NCI-H2196 treated with DMSO at 0.1 percent for 48 hours (cell line): ENCODE measurements at regions not wholly inside any gene's neighbourhood (a gene's known extent, or its start where the extent isn't known, plus 50 kb on each side); places are given as distances from the start of the nearest gene placed in this dataset.

Experiments used
- DNase-seq: peaks from one replicate; lab custom pipeline; 2025; ENCODE audit not compliant: unreplicated experiment; lab: John Stamatoyannopoulos, UW

DNA sequence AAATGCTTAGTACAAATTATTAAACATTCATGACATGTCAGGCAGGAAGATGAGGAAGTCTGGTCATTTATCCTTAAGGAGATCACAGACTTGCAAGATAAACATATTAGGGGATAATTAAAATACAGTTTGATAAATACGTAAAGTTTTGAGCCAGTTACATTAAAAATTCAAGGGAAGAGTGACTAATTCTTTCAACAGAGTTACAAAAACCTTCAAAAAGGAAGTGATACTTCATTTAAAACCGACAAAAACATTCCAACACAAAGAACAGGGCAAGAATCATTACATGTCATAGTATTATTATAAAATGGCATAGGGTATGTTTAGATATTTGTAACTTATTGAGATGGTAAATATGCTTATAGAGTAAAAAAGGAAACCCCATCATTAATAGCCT, 636.0 kb downstream of the NR4A2 start:
- DNase-seq, result no peak

DNA sequence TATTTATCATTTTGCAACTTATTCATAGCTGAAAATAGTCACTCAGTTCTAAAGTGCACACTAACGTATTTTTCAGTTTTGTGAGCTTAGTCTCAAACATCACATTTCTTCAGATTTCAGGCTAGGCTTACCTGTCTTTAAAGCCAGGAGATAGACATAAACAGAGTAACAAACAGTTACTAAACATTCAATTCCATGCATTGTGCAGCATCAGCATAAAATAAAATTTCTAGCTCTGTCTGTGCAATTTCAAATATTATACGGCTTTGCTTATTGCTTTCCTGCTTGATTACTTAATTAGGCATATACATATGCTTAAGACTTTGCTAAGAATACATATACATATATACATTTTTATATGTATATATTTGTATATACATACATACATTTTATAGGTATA, 637.0 kb downstream of the NR4A2 start:
- no peak for DNase-seq

DNA sequence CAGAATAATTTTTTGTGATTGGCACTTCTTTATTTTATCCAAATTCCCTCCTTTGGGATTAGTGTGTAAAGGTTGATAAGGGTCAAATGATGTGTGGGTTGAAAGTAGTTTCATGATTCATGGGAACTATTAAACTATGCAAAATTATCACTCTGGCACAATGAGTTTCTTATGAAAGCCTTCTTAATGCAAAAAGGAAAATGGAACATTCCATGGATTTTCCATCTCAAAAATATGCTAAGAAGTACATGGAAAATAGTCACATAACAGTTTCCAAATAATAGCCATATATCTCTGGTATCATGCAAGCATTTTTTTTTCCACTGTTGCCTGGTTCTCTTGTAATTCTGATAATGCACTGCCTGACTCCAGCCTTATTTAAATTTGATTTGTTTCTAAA, 639.7 kb downstream of the NR4A2 start:
- DNase-seq, result no peak

DNA sequence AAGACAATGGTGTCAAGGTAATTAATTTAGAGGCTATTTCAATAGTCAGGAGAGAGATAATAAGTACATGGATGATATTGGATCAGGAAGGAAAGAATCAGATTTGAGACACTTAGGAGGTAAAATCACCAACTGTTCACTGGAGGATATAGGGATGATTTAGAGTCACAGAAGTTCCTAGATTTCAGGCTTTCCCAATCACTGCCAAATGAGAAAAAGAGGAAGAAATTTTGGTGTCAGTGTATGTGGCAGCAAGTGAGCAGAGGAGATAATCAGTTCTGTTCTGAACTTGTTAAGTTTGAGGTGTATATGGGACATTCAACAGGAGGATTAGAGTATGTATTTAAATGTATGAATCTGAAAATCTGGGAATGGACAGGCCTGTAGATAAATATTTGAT, 640.4 kb downstream of the NR4A2 start:
- no peak for DNase-seq

DNA sequence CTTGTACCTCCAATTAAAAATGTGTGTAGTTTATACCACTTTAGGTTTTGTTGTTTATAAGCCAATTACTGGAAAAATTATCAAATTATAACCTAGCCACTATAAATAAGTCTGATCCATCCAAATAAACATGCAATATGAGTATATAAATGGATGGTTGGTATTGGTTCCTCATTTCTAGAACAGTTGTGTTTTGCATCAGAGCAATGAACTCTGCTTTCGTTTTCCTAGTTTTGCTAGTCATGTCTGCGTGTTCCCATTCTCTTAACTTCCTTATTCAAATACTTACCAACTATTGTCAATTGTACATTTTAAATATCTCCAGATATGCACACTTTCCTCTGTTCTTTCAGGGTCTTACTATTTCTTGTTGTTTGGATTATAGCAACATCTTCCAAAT, 641.7 kb downstream of the NR4A2 start:
- DNase-seq, result no peak

DNA sequence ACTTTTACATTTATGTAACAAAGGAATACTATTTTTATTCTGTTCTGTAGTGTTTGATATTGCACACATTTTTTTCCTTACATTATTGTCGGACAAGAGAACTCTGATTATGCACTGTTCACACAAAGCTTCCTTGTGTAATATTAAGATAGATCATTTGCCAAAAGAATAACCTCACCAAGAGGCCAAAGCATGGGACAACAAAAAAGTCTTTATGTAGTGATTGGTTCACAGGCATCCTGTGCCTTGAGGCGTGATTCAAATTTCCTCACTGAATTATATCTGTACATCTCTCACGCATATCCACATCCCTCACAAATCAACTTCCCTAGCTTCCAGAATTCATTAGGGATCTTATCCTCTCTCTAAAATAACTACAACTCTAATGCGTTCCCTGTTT, 642.7 kb downstream of the NR4A2 start:
- DNase-seq, result no peak

DNA sequence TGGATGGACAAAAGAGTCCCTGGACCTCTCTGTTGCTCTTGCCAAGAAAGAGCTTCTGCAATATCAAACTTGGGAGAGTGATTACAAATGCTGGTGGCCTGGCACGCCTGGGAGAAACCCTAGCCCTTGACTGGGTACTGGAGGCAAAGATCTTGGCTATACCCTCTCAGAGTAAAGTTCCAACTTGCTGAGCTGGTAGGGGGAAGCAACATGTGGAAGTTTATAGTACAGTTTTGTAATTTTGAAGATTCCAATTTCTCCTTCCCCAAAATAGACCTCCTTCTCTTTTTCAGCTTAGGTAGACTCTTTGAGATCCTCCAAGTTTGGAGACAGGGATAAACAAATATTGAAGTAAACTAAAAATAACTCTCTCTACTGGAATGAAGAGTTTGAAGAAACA, 645.3 kb downstream of the NR4A2 start:
- DNase-seq, result no peak

DNA sequence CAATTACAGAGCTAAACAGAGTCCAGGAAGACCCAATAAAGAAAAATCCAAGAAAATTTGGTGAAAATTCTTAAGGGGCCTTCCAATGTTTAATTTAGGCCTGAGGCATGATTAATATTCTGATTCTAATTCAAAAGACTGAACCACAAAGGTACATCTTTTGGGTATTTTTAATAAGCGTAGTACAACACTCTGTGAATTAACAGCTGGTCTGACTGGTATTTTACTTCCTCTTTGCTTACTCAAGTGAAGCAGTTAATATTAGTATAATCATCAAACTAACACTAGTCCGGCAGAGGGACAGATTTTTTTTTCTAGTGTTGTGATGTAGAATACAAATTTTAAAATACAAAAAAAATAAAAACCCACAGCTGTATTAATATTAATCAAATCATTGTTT, 652.9 kb downstream of the NR4A2 start:
- no peak for DNase-seq

DNA sequence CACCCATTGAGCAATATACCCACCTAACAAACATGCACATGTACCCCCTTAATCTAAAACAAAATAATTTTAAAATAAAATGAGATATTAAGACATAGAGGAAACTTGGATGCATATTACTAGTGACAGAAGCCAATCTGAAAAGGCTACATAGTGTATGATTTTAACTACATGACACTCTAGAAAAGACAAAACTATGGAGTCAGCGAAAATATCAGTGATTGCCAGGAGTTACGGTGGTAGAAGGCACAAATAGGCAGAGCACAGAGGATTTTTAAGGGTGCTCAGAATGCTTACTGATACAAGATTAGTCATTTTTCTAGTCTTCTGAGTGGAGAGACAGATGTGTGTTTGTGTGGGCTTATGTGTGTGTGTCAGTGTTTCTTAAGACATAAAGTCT, 656.6 kb downstream of the NR4A2 start:
- no peak for DNase-seq

DNA sequence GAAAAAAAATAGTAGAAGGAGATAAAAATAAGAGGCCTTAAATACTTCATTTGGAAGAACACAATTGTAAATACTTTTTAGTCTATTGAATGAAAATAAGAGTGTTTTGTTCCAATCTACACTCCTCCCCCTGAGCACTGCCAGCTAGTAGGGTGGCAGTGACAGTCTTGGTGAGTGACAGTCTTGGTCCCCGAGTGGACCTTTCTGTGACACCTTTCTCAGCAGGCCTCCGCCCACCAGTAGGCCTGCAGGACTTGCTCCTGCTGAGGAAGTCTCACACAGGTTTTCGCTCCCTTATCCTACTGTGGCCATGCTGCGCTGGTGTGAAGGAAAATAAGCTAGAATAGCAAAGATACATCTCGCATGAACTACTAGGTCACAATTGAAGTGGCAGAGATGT, 666.8 kb downstream of the NR4A2 start:
- no peak for DNase-seq

DNA sequence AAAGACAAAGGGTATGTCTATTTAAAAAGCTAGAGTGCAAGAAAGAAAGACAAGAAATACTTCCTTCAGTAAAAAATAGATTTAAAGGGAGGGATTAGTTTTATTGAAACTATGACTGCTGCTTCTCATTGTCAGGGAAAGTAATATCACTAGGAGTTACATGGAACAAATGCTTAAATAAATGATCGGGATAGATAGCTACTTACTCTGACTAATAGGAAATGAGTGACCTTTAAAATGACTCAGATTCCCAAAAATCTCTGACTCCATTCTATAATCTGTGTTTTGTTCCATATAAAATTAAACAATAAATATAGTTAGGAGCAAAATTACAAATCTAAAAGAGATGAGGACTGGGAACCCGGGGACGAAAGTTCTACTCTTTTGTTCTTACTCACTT, 669.3 kb downstream of the NR4A2 start:
- DNase-seq, result no peak

DNA sequence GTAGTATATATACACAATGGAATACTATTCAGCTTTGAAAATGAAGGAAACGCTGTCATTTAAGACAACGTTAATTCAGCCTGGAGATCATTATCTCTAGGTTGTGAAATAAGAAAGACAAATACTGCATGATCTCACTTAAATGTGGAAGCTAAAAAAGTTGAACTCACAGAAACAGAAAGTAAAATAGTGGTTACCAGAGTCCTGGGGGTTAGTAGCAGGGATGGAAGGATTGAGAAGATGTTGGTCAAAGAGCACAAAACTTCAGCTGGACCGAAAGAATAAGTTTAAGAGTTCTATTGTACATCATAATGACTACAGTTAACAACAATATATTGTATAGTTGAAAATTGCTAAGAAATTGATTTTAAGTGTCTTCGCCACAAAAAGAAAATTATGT, 670.3 kb downstream of the NR4A2 start:
- DNase-seq, result no peak

DNA sequence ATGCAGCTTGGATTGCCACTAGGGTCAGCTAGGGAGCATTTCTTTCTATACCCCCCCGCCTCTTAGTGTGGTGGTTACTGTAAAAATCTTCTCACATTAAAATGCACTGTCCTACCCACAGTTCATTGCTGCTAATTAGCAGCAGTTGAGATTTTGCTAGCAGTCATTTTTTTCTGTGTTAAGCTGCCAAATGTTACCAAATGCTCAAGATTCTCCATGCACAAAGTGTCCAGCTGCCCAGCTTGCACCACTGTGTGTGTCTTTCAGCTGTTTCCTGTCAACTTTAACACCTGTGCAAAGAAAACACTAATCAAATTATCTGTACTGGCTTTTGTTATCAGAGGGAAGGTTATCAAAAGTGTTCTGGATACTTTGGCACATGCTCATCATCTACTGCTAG, 679.3 kb downstream of the NR4A2 start:
- no peak for DNase-seq

DNA sequence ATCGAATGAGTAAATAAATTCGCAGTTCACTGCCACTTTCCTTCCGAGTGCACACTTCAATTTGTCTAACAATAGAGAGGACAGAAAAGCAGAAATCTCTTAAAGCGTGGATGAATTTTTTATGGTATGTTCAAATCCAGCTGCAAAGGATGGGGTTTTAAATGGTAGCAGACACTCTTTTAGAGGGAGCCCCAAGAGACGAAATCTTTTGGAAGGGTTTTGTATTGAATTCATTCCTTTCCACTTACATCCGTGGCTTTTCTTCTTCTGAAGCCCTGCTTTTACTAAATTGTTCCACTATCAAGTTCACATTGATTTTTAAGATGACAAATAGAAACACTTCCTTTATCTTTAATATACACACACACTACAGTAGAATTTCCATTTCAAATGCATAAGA, 680.7 kb downstream of the NR4A2 start:
- no peak for DNase-seq

DNA sequence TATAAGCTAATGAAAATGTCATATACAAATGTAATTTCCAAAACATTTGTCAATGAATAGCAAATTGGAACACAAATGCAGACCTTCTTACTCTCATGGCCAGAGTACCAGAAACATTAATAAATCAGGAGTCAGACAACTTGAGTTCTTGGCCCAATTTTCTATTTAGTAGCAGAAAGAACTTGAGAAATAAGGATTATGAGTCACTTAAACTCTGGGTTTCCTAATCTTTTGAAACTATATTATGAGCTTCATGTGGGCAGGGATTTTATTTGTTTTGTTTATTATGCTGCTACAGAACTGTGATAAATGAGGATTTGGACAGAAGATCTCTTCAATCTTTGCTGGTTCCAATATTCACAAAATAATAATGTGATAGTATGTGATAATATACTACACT, 686.7 kb downstream of the NR4A2 start:
- no peak for DNase-seq

DNA sequence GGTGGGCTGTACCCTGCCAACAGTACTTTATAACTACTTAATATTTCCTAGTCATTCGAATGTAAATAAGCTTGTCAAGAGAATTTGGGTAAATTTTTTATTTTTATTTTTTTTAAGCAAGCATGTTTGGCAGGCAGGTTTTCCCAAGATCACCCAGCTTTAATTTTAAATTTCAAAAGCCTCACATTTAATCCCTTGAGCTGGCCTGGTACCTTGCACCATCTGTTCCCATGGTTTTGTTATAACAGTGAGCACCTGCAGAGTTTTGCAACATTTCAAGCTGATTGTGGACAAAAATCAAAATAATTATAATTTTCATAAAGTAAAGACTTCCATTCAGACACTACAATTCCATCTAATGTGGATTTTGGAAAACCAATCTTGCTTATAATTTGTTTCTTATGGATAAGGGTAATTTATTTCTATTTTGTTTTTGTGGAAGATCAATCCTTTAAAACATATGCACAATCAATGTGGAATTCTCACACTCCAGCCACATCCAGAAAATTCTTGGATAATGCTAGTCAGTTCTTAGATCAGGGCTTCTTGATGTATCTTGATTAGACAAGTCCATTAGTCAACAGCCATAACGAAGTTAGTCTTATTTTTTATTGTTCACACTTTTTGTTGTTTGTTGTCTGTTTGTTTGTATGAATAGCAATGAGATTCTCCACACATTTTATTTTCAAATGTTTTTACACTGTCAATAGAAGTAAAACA, 689.3 kb downstream of the NR4A2 start:
- no peak for DNase-seq

DNA sequence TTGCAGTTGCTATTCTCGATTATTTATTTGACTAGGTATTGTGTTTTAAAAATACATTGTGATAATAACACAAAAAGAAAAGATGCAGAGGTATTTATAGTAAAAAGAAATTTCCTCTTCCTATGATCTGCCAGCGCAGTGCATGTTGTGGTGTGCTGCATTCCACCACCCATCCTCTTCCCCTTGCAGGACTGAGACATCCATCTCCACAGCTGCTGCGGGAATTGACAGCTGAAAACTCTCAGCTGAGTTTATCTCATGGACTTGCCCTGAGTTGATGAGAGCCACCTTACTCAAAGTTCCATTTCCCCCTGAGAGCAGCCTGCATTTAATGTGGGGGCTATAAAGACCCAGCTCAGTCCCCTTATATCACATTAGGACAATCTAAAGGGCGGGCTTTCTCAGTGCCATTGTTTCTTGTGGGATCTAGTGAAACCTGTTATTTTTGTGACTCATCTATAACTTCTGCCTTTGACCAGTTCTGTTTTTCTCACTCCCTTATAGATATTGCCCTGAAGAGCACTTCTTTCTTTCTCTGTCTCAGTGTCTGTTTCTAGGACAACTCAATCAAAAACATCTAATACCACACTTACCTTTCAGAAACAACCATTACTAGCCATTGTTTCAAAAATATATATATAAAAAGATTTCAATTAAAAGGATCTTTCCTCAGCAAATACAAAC, 698.5 kb downstream of the NR4A2 start:
- DNase-seq, result no peak

DNA sequence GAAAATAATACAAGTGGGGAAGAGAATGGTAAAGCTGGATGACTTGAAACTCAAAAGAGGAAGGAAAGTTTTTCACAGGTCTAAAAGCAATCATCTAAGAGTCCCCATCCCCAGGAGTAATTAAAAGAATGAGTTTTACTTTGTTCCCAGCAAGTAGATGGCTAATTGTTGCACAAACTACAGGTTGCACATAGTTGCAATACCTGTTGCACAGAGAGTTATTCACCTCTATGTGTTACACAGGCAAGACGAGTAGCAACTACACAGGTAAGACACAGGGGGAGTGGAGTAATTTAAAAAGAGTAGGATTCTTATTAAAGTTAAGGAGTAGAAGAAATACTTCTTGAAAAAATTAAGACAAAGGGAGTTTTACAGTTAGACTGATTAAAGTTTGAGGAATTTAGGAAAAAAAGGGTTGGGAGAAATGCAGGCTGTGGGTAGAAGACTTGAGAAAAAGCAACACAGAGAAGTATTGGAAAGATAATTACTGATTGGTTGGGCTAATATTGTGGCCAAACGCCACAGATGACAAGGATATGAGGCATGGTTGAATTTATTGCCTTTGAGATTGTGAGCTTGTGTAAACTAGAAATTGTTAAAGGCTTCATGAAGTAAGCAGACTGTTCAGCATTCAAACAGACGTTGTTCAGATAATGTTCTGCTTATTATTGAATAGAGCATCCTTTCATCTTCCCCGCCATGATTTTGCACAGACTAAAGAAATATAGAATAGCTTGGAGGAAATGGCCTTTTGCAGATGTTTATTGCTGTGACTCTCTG, 699.3 kb downstream of the NR4A2 start:
- DNase-seq, result no peak

DNA sequence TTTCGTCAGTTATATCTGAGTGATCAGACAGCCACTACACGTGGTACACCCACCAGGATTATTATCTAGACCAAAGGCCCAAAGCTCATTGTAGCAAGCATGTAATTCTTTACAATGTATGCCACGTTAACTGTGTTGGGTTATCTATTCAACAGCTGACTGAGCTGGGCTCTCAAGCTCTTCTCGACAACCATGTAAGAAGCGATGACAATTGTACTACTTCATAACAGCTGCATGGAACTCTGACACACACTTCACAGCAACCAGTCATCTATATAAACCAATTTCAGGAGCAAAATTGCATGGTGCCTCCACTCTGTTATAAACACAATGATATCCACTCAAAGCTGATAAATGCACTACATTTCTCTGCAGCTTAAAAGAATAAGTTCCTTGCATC, 701.8 kb downstream of the NR4A2 start:
- no peak for DNase-seq

DNA sequence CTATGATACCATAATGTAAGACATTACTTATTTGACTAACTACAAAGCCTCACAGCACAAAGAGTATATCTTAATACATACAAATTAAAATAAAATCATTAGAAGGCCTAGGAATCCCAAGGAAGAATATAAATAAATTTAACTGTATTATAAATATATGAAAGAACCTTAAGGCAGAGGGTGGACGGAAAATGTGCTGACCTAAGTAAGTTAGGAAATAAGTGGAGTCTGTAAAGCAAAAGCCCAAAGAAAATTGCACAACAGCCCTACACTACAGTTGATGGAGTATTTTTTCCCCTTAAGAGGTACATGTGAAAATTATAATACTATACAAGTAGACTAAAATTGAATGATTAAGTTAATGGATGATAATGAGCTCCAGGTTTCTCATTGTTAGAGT, 710.1 kb downstream of the NR4A2 start:
- DNase-seq, result no peak

DNA sequence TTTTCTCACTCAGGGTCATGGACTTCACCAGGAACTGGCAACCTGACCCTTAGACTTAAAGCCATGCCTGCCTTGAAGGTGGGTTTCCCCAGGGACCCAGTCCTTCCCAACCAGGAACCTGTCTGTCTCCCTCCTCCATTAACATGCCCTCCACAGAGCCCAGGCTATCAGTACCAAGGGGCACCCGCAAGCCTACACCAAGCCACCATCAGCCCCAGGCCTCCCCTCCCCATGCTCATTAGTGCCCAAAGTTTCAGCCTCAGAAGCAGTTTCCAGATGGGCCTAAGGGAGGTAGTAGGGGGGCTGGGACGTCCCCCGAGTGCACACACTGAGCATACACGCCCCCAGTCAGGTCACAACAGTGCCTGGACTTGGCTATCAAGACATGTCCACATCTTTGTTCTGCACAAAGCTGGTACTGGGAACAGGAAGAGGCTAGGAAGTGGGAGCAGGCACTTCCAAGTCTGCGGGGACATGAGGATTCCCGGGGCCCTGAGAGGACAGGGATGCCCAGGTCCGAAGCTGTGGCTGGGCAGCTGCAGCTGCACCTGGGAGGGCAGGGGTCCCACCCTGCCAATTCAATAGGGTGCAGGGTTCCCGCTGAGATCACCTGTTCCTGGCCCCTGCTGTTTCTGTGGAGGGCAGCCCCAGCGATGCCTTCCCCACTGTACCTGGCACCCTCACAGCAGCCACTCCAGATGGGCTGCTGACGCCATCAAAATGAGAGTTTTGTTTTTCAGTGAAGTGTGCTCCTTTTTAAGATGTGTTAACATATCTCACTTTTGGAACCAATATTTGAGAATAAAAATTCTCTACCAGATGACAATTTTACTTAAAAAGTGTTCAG, 731.4 kb downstream of the NR4A2 start:
- DNase-seq, result no peak
